Vagina (tissue), 2 donors: ENCODE measurements at regions not wholly inside any gene's neighbourhood (a gene's known extent, or its start where the extent isn't known, plus 50 kb on each side); places are given as distances from the start of the nearest gene placed in this dataset.

Experiments
- POLR2A ChIP-seq, 2 donors: fragments of 450-650 bp; IDR thresholded peaks; one replicate each; pipeline ENCODE4 v1.6.1; 2017; ENCODE audit warnings: antibody characterized with exemption in 2 of 2, mild to moderate bottlenecking in 2 of 2, moderate library complexity in 2 of 2
- TF ChIP-seq, protein P1 (sequence below), 3 experiments: fragments of 450-650 bp in 2 of 3; fragments of 200-600 bp in 1 of 3; sonication (generic) in 1 of 3; IDR thresholded peaks; one replicate each; pipeline ENCODE4 v1.5.1; 2017 to 2019; ENCODE audit warnings: antibody characterized with exemption in 3 of 3, mild to moderate bottlenecking in 2 of 3, moderate library complexity in 2 of 3

DNA sequence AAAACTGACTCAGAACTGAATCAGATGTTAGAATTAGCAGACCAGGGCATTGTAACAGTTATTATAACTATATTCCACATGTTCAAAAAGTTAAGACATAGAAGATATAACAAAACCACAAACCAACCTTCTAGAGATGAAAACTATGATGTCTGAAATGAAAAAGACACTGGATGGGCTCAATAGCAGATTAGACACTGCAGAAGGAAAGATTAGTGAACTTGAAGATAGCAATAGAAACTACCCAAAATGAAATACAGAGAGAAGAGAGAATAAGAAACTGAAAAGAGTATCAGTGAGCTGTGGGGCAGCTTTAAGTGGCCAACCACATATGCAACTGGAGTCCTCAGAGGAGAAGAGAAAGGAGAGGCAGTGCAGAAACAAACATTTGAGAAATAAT lies 132.0 kb upstream of the ATP2B2 start:
- TF ChIP-seq, protein P1, sequence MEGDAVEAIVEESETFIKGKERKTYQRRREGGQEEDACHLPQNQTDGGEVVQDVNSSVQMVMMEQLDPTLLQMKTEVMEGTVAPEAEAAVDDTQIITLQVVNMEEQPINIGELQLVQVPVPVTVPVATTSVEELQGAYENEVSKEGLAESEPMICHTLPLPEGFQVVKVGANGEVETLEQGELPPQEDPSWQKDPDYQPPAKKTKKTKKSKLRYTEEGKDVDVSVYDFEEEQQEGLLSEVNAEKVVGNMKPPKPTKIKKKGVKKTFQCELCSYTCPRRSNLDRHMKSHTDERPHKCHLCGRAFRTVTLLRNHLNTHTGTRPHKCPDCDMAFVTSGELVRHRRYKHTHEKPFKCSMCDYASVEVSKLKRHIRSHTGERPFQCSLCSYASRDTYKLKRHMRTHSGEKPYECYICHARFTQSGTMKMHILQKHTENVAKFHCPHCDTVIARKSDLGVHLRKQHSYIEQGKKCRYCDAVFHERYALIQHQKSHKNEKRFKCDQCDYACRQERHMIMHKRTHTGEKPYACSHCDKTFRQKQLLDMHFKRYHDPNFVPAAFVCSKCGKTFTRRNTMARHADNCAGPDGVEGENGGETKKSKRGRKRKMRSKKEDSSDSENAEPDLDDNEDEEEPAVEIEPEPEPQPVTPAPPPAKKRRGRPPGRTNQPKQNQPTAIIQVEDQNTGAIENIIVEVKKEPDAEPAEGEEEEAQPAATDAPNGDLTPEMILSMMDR (IDR thresholded peaks at IDR 0.05) = no peak
- TF ChIP-seq POLR2A (IDR thresholded peaks at IDR 0.05) = no peak
